H9 (cell line): ENCODE measurements at regions not wholly inside any gene's neighbourhood (a gene's known extent, or its start where the extent isn't known, plus 50 kb on each side); places are given as distances from the start of the nearest gene placed in this dataset.

ENCODE experiments used
- DNase-seq: peaks from one replicate; pipeline ENCODE4 v3.0.0-alpha.2; 2017
- H2AFZ ChIP-seq: one replicate; pipeline ENCODE4 v1.6.1; 2013; ENCODE audit warnings: mild to moderate bottlenecking, low read length, control low read depth, moderate library complexity
- H2AK5ac ChIP-seq: 2 replicates; pipeline ENCODE4 v1.6.1; 2013; ENCODE audit warnings: low read length, control low read depth, mixed read lengths; ENCODE audit not compliant: insufficient read length
- H2BK120ac ChIP-seq: one replicate; pipeline ENCODE4 v1.6.1; 2013; ENCODE audit warnings: low read depth, mild to moderate bottlenecking, low read length, control low read depth, inconsistent platforms; ENCODE audit not compliant: poor library complexity, severe bottlenecking
- H2BK12ac ChIP-seq: 2 replicates; pipeline ENCODE4 v1.6.1; 2013; ENCODE audit warnings: low read length, control low read depth, mixed read lengths, low read depth; ENCODE audit not compliant: insufficient read length
- H2BK15ac ChIP-seq: 2 replicates; pipeline ENCODE4 v1.6.1; 2013; ENCODE audit warnings: low read depth, low read length, control low read depth
- H2BK20ac ChIP-seq: one replicate; pipeline ENCODE4 v1.6.1; 2013; ENCODE audit warnings: low read depth, mild to moderate bottlenecking, low read length, control low read depth, inconsistent platforms; ENCODE audit not compliant: poor library complexity, severe bottlenecking
- H2BK5ac ChIP-seq: 2 replicates; pipeline ENCODE4 v1.6.1; 2013; ENCODE audit warnings: low read length, control low read depth, mixed read lengths; ENCODE audit not compliant: insufficient read length
- H3K14ac ChIP-seq: 2 replicates; pipeline ENCODE4 v1.6.1; 2013; ENCODE audit warnings: low read length, control low read depth; ENCODE audit not compliant: insufficient read depth
- H3K18ac ChIP-seq: 2 replicates; pipeline ENCODE4 v1.6.1; 2013; ENCODE audit warnings: low read depth, mild to moderate bottlenecking, mixed read lengths, low read length, control low read depth; ENCODE audit not compliant: insufficient read length
- H3K23ac ChIP-seq: 2 replicates; pipeline ENCODE4 v1.6.1; 2013; ENCODE audit warnings: low read length, control low read depth, mixed read lengths, low read depth; ENCODE audit not compliant: insufficient read length
- H3K23me2 ChIP-seq: 2 replicates; pipeline ENCODE4 v1.6.1; 2013; ENCODE audit warnings: low read depth, mild to moderate bottlenecking, mixed read lengths, low read length, control low read depth; ENCODE audit not compliant: insufficient read length, poor library complexity, severe bottlenecking
- H3K27ac ChIP-seq: 2 replicates; pipeline ENCODE4 v1.5.1; 2013; ENCODE audit warnings: low read length, control low read depth, mixed read lengths, low read depth; ENCODE audit not compliant: insufficient read length
- H3K27me3 ChIP-seq: 2 replicates; pipeline ENCODE4 v1.6.1; 2013; ENCODE audit warnings: low read length, control low read depth, inconsistent platforms; ENCODE audit not compliant: insufficient read depth
- H3K4ac ChIP-seq: 2 replicates; pipeline ENCODE4 v1.6.1; 2013; ENCODE audit warnings: low read depth, mild to moderate bottlenecking, control low read depth, inconsistent platforms, low read length, moderate library complexity
- H3K4me1 ChIP-seq: 2 replicates; pipeline ENCODE4 v1.6.1; 2013; ENCODE audit warnings: low read length, control low read depth, inconsistent platforms; ENCODE audit not compliant: insufficient read depth
- H3K4me2 ChIP-seq: 2 replicates; pipeline ENCODE4 v1.6.1; 2013; ENCODE audit warnings: low read length, control low read depth, mixed read lengths; ENCODE audit not compliant: insufficient read length, insufficient read depth
- H3K56ac ChIP-seq: 2 replicates; pipeline ENCODE4 v1.6.1; 2013; ENCODE audit warnings: low read depth, mild to moderate bottlenecking, mixed read lengths, low read length, control low read depth; ENCODE audit not compliant: insufficient read length
- H3K79me1 ChIP-seq: 2 replicates; pipeline ENCODE4 v1.6.1; 2013; ENCODE audit warnings: low read depth, mild to moderate bottlenecking, moderate library complexity, low read length, control low read depth, inconsistent platforms; ENCODE audit not compliant: insufficient read depth, poor library complexity, severe bottlenecking
- H3K79me2 ChIP-seq: 2 replicates; pipeline ENCODE4 v1.6.1; 2013; ENCODE audit warnings: low read length, control low read depth, inconsistent platforms; ENCODE audit not compliant: insufficient read depth
- H3K9ac ChIP-seq: 2 replicates; pipeline ENCODE4 v1.6.1; 2013; ENCODE audit warnings: low read length, control low read depth, mixed read lengths; ENCODE audit not compliant: insufficient read length; ENCODE audit errors: extremely low read depth
- H3K9me3 ChIP-seq: one replicate; pipeline ENCODE4 v1.6.1; 2013; ENCODE audit warnings: low read depth, low read length, inconsistent platforms; ENCODE audit not compliant: control insufficient read depth
- H3T11ph ChIP-seq: one replicate; pipeline ENCODE4 v1.6.1; 2013; ENCODE audit warnings: mild to moderate bottlenecking, low read length, control low read depth, inconsistent platforms
- H4K20me1 ChIP-seq: one replicate; pipeline ENCODE4 v1.6.1; 2013; ENCODE audit not compliant: control insufficient read depth, insufficient read length, insufficient read depth
- H4K5ac ChIP-seq: 2 replicates; pipeline ENCODE4 v1.6.1; 2013; ENCODE audit warnings: low read depth, mild to moderate bottlenecking, mixed read lengths, low read length, control low read depth; ENCODE audit not compliant: insufficient read length
- H4K8ac ChIP-seq: replicated peaks from 2 replicates; pipeline ENCODE4 v1.6.1; 2013; ENCODE audit warnings: low read length, control low read depth, mixed read lengths, low read depth; ENCODE audit not compliant: insufficient read length
- H4K91ac ChIP-seq: 2 replicates; pipeline ENCODE4 v1.6.1; 2013; ENCODE audit warnings: low read depth, mild to moderate bottlenecking, moderate library complexity, mixed read lengths, low read length, control low read depth; ENCODE audit not compliant: insufficient read length
- H3K27ac Mint-ChIP-seq, 3 experiments: 2 replicates in 2 of 3; 3 replicates in 1 of 3; pipeline ENCODE4 v1.8.0; 2020 to 2021; ENCODE audit warnings: mixed read lengths in 3 of 3, mild to moderate bottlenecking in 1 of 3, moderate library complexity in 1 of 3
- H3K27me3 Mint-ChIP-seq: 2 replicates; pipeline ENCODE4 v1.8.0; 2021; ENCODE audit warnings: low read depth, mild to moderate bottlenecking, moderate library complexity, mixed read lengths
- H3K36me3 Mint-ChIP-seq, 3 experiments: 2 replicates in 2 of 3; 3 replicates in 1 of 3; pipeline ENCODE4 v1.8.0; 2020 to 2021; ENCODE audit warnings: low read depth in 3 of 3, mixed read lengths in 3 of 3; ENCODE audit not compliant: insufficient read depth in 1 of 3
- H3K4me1 Mint-ChIP-seq, 2 experiments: 2 replicates each; pipeline ENCODE4 v1.8.0; 2020; ENCODE audit warnings: mixed read lengths in 2 of 2
- H3K4me3 Mint-ChIP-seq, 2 experiments: 2 replicates in 1 of 2; 3 replicates in 1 of 2; pipeline ENCODE4 v1.8.0; 2020 to 2021; ENCODE audit warnings: mild to moderate bottlenecking in 2 of 2, mixed read lengths in 2 of 2, moderate library complexity in 1 of 2
- H3K9me3 Mint-ChIP-seq, 2 experiments: 2 replicates in 1 of 2; 3 replicates in 1 of 2; pipeline ENCODE4 v1.8.0; 2020; ENCODE audit warnings: mild to moderate bottlenecking in 2 of 2, mixed read lengths in 2 of 2, moderate library complexity in 1 of 2
- WGBS: extraction: QIAGEN DNeasy Blood & Tissue Kit; methylation state at CpG from one replicate; pipeline ENCODE4 v1.1.7; 2013; ENCODE audit warnings: missing lambda C conversion rate, low lambda C conversion rate, mixed read lengths; ENCODE audit not compliant: insufficient read length; ENCODE audit errors: extremely low coverage; 5-methylcytosine and 5-hydroxymethylcytosine counted together
- TF ChIP-seq, protein P1 (sequence below): fragments of 200-600 bp; sonication (generic); conservative IDR thresholded peaks from 3 replicates; pipeline ENCODE4 v1.8.0; 2021; ENCODE audit warnings: antibody characterized with exemption, mild to moderate bottlenecking

- Histone ChIP-seq H3K79me1 (no peaks in the 10 kb centered on the region), H4K91ac (no peak overlapping the region), H4K5ac (no peak overlapping the region), H2AK5ac (no peak overlapping the region), H4K8ac (no peak overlapping the region), H3K56ac (no peak overlapping the region), H3K4me1 (no peaks in the 10 kb centered on the region), H3K9ac (no peak overlapping the region), H3K23ac (no peak overlapping the region), H2AFZ (no peak overlapping the region), H2BK120ac (no peak overlapping the region), H3K4me2 (no peak overlapping the region), H3T11ph (no peak overlapping the region), H3K79me2 (no peaks in the 10 kb centered on the region), H4K20me1 (no peaks in the 10 kb centered on the region), H3K27ac (no peak overlapping the region), H3K23me2 (no peaks in the 10 kb centered on the region), H2BK12ac (no peak overlapping the region), H2BK20ac (no peak overlapping the region), H3K14ac (no peak overlapping the region), H2BK5ac (no peak overlapping the region), H3K27me3 (no peaks in the 10 kb centered on the region), H3K9me3 (no peaks in the 10 kb centered on the region), H3K4ac (no peak overlapping the region), H3K18ac (no peak overlapping the region), H2BK15ac (no peak overlapping the region)
- no peaks in the 10 kb centered on the region for H3K9me3 Mint-ChIP-seq
- H3K27me3 Mint-ChIP-seq, result no peaks in the 10 kb centered on the region
- no CpG with 5 or more reads among the region's 4 CpGs for WGBS
- TF ChIP-seq, protein P1, sequence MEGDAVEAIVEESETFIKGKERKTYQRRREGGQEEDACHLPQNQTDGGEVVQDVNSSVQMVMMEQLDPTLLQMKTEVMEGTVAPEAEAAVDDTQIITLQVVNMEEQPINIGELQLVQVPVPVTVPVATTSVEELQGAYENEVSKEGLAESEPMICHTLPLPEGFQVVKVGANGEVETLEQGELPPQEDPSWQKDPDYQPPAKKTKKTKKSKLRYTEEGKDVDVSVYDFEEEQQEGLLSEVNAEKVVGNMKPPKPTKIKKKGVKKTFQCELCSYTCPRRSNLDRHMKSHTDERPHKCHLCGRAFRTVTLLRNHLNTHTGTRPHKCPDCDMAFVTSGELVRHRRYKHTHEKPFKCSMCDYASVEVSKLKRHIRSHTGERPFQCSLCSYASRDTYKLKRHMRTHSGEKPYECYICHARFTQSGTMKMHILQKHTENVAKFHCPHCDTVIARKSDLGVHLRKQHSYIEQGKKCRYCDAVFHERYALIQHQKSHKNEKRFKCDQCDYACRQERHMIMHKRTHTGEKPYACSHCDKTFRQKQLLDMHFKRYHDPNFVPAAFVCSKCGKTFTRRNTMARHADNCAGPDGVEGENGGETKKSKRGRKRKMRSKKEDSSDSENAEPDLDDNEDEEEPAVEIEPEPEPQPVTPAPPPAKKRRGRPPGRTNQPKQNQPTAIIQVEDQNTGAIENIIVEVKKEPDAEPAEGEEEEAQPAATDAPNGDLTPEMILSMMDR, result no peak
- H3K27ac Mint-ChIP-seq, result no peak overlapping the region
- no peaks in the 10 kb centered on the region; a peak in 1 of 7 replicates for H3K36me3 Mint-ChIP-seq
- no peak for DNase-seq
- H3K4me3 Mint-ChIP-seq, result no peak overlapping the region
- peaks cover 0 to 2% of the 10 kb centered on the region in 2 experiments; a peak in 2 of 4 replicates for H3K4me1 Mint-ChIP-seq
Measured at GRCh38 chr4:151567056-151567455, 158.1 kb downstream of the FHIP1A start.
